ENCODE measurements at regions not wholly inside any gene's neighbourhood (a gene's known extent, or its start where the extent isn't known, plus 50 kb on each side); places are given as distances from the start of the nearest gene placed in this dataset.

GRCh38 chr2:62296832-62297623 lies 101.1 kb downstream of the B3GNT2 start:
- no peak for DNase-seq

- DNase-seq, result no peak
Observed at GRCh38 chr2:62296034-62296831, 100.3 kb downstream of the B3GNT2 start.

GRCh38 chr2:62293490-62294271 lies 97.8 kb downstream of the B3GNT2 start:
- DNase-seq, result no peak

- DNase-seq, result no peak
Observed at GRCh38 chr2:62293151-62293489, 97.2 kb downstream of the B3GNT2 start.

GRCh38 chr2:62292190-62292589 lies 96.3 kb downstream of the B3GNT2 start:
- peak; percentile 47 to 73 for DNase-seq

- DNase-seq, result no peak
Observed at GRCh38 chr2:62291517-62292137, 95.7 kb downstream of the B3GNT2 start.

GRCh38 chr2:62291052-62291451 lies 95.1 kb downstream of the B3GNT2 start:
- DNase-seq, result no peak

- DNase-seq, result peak; percentile 71 to 74
Observed at GRCh38 chr2:62287899-62288880, 92.3 kb downstream of the B3GNT2 start.

- peak; percentile 42 to 88 for DNase-seq
Observed at GRCh38 chr2:62287282-62287681, 91.4 kb downstream of the B3GNT2 start.

GRCh38 chr2:62286089-62286785 lies 90.3 kb downstream of the B3GNT2 start:
- no peak for DNase-seq

- DNase-seq, result no peak
Observed at GRCh38 chr2:62284980-62285379, 89.1 kb downstream of the B3GNT2 start.

GRCh38 chr2:62284471-62284870 lies 88.6 kb downstream of the B3GNT2 start:
- no peak for DNase-seq

GRCh38 chr2:62283147-62283546 lies 87.2 kb downstream of the B3GNT2 start:
- DNase-seq, result no peak

GRCh38 chr2:62281663-62282062 lies 85.7 kb downstream of the B3GNT2 start:
- no peak for DNase-seq

GRCh38 chr2:62277688-62278087 lies 81.8 kb downstream of the B3GNT2 start:
- DNase-seq, result no peak
